ENCODE measurements at regions not wholly inside any gene's neighbourhood (a gene's known extent, or its start where the extent isn't known, plus 50 kb on each side); places are given as distances from the start of the nearest gene placed in this dataset.

GRCh38 chr18:76209597-76209996 lies 285.4 kb downstream of the ZNF516 start:
- Histone ChIP-seq H3K4me1 (no peaks in the 10 kb centered on the region), H3K27ac (no peak overlapping the region), H3K36me3 (no peaks in the 10 kb centered on the region), H3K4me3 (no peak overlapping the region), H3K27me3 (no peaks in the 10 kb centered on the region), H3K9me3 (no peaks in the 10 kb centered on the region)
- intact Hi-C loops (cut with DNase I), result no loop called here
- no peak for DNase-seq (ENCODE audit: low spot score in 2 of 2)
- TF ChIP-seq, protein P1, sequence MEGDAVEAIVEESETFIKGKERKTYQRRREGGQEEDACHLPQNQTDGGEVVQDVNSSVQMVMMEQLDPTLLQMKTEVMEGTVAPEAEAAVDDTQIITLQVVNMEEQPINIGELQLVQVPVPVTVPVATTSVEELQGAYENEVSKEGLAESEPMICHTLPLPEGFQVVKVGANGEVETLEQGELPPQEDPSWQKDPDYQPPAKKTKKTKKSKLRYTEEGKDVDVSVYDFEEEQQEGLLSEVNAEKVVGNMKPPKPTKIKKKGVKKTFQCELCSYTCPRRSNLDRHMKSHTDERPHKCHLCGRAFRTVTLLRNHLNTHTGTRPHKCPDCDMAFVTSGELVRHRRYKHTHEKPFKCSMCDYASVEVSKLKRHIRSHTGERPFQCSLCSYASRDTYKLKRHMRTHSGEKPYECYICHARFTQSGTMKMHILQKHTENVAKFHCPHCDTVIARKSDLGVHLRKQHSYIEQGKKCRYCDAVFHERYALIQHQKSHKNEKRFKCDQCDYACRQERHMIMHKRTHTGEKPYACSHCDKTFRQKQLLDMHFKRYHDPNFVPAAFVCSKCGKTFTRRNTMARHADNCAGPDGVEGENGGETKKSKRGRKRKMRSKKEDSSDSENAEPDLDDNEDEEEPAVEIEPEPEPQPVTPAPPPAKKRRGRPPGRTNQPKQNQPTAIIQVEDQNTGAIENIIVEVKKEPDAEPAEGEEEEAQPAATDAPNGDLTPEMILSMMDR (IDR thresholded peaks at IDR 0.05), result no peak

- Histone ChIP-seq H3K27me3 (no peaks in the 10 kb centered on the region), H3K27ac (no peak overlapping the region), H3K9me3 (no peaks in the 10 kb centered on the region), H3K4me3 (no peak overlapping the region), H3K4me1 (no peaks in the 10 kb centered on the region), H3K36me3 (no peaks in the 10 kb centered on the region)
- intact Hi-C loops (cut with DNase I), result no loop called here
- DNase-seq (ENCODE audit: low spot score in 2 of 2), result no peak
- TF ChIP-seq, protein P1 (IDR thresholded peaks at IDR 0.05), result no peak
These were observed 286.2 kb downstream of the ZNF516 start for GRCh38 chr18:76208678-76209306.

DNA sequence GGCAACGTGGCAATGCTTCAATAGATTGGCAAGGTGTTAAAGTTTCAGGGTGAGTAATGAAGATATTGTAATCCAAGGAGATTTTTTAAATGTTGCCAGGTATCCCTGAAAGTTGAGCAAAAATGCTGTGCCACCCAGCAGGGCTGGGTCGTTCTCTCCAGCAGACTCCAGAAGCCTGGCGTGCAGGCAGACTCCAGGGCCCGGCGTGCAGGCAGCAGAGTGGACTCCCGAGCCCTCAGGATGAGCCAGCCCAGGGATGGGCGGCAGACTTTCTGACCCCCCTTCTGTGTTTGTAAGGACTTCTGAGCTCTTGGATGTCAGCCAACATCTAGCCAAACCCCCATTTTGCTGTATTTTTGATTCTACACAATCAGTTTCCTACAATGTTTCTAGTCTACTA lies 289.1 kb downstream of the ZNF516 start:
- H3K4me3 ChIP-seq, result no peak overlapping the region
- H3K4me1 ChIP-seq, result no peaks in the 10 kb centered on the region
- intact Hi-C loops (cut with DNase I), result no loop called here
- TF ChIP-seq, protein P1 (IDR thresholded peaks at IDR 0.05), result no peak
- no peak for DNase-seq (ENCODE audit: low spot score in 2 of 2)
- H3K27ac ChIP-seq, result no peak overlapping the region
- no peaks in the 10 kb centered on the region for H3K27me3 ChIP-seq
- no peaks in the 10 kb centered on the region for H3K9me3 ChIP-seq
- no peaks in the 10 kb centered on the region for H3K36me3 ChIP-seq

DNA sequence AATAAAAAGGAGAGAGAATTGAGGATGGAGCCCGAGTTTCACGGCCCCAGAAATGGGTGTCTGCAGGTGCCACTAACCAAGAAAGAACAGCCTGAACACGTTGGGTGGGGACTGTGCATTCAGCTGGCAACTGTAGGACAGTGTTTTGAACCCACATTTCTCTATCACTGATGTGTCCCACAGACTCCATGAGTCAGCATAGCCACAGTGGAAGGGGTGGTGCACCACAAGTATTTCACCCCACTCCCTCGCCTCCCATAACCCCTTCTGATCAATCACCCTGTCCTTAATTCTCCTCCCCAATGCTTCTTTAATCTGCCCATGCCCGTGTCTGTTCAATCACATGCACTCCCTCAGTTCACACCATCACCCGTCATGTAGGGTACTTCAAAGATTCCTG lies 291.5 kb downstream of the ZNF516 start:
- H3K9me3 ChIP-seq, result no peaks in the 10 kb centered on the region
- no peaks in the 10 kb centered on the region for H3K36me3 ChIP-seq
- no peaks in the 10 kb centered on the region for H3K4me1 ChIP-seq
- intact Hi-C loops (cut with DNase I), result no loop called here
- H3K27ac ChIP-seq, result no peak overlapping the region
- H3K4me3 ChIP-seq, result no peak overlapping the region
- TF ChIP-seq, protein P1 (IDR thresholded peaks at IDR 0.05), result no peak
- DNase-seq (ENCODE audit: low spot score in 2 of 2), result no peak
- H3K27me3 ChIP-seq, result no peaks in the 10 kb centered on the region

- Histone ChIP-seq H3K27ac (no peak overlapping the region), H3K4me1 (no peaks in the 10 kb centered on the region), H3K27me3 (no peaks in the 10 kb centered on the region), H3K4me3 (no peak overlapping the region), H3K9me3 (no peaks in the 10 kb centered on the region), H3K36me3 (no peaks in the 10 kb centered on the region)
- no peak for DNase-seq (ENCODE audit: low spot score in 2 of 2)
- TF ChIP-seq, protein P1 (IDR thresholded peaks at IDR 0.05), result no peak
- intact Hi-C loops (cut with DNase I), result no loop called here
These were observed 292.7 kb downstream of the ZNF516 start for GRCh38 chr18:76202322-76202721.

GRCh38 chr18:76195601-76196000 lies 299.4 kb downstream of the ZNF516 start:
- no peak for DNase-seq (ENCODE audit: low spot score in 2 of 2)
- TF ChIP-seq, protein P1 (IDR thresholded peaks at IDR 0.05), result no peak
- Histone ChIP-seq H3K4me3 (no peak overlapping the region), H3K27me3 (no peaks in the 10 kb centered on the region), H3K27ac (no peak overlapping the region), H3K36me3 (no peaks in the 10 kb centered on the region), H3K4me1 (no peaks in the 10 kb centered on the region), H3K9me3 (no peaks in the 10 kb centered on the region)
- intact Hi-C loops (cut with DNase I), result no loop called here

Measured in ascending aorta (tissue), 2 donors.